D341Med (cell line): ENCODE measurements at regions not wholly inside any gene's neighbourhood (a gene's known extent, or its start where the extent isn't known, plus 50 kb on each side); places are given as distances from the start of the nearest gene placed in this dataset.

ENCODE experiments used
- DNase-seq: peaks from one replicate; pipeline ENCODE4 v3.0.0; 2012; ENCODE audit warnings: low spot score

DNA sequence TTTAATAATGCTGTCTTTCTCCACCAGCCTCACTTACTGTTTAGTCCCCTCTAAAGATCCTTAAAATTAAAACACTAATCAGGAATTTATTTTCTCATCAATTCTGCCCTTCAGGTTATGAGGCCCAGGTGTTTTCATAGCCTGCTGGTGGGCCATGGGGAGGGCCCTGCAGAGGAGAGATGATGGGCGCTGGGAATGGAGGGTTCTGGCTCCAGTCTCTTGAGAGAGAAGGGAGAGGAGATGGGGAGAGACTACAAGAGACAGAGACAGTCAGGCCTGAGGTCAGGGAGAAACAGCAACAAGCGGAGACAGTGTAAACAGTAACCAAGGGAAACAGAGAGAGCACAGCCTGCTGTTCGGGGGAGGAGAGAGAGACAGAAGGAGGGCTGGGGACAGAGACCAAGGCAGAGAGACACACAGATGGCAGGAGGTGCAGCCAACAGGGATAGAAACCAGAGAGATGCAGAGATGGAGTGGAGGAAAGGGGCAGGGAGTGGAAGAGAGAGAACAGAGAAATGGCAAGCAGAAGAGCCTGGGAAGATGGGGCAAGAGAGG lies 187.3 kb upstream of the SYT13 start:
- DNase-seq, result no peak

DNA sequence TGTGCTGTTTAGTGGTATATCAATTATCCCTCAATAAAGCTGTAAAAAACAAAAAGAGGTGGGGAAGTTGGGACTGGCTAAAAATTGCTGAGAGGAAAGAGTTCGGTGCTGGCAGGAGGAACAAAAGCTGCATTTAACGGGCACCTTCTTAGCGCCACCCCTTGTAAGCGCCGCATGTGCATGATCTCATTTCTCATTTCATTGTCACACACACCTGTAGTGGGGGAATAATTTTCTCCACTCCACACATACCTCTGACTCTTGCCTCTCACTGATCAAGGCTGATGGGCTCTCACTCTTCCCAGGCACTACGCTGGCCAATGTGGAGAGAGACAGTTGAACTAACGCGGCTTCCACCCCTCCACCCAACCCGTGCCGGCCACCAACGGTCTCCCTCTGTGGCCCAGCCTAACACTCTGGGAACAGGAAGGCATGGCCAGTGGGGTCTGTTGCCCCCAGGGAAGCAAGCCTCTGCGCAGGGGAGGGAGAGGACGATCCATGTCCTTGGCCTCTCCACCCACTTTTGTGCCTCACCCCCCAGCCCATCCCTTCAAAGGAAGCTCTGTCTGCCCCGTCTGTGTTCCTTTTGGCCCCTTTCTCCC lies 186.7 kb upstream of the SYT13 start:
- DNase-seq, result no peak

- no peak for DNase-seq
Observed at GRCh38 chr11:45471266-45471665, 185.1 kb upstream of the SYT13 start.

DNA sequence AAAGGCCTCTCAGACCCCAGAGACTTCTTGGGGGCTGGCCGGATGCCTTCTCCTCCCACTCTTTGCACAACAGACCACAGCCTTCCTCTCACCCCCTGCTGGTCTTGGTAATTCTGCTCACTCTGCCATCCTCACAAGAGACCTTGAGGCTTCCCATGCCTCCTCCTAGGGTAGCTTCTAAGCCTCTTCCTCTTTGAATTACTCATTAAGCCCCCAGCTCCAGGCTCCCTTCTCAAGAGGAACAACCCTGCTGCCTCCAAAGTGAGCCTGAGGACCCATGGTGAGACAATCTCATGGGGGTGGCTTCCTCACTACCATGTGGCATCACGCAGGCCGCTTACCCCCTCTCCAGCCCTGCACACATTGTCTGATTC lies 184.6 kb upstream of the SYT13 start:
- no peak for DNase-seq

- no peak for DNase-seq
Observed at GRCh38 chr11:45470151-45470793, 184.1 kb upstream of the SYT13 start.

- no peak for DNase-seq
Observed at GRCh38 chr11:45468267-45468856, 182.2 kb upstream of the SYT13 start.

- no peak for DNase-seq
Observed at GRCh38 chr11:45463541-45463940, 177.4 kb upstream of the SYT13 start.

- DNase-seq, result no peak
Observed at GRCh38 chr11:45461514-45461913, 175.4 kb upstream of the SYT13 start.

- DNase-seq, result no peak
Observed at GRCh38 chr11:45459491-45459890, 173.3 kb upstream of the SYT13 start.

DNA sequence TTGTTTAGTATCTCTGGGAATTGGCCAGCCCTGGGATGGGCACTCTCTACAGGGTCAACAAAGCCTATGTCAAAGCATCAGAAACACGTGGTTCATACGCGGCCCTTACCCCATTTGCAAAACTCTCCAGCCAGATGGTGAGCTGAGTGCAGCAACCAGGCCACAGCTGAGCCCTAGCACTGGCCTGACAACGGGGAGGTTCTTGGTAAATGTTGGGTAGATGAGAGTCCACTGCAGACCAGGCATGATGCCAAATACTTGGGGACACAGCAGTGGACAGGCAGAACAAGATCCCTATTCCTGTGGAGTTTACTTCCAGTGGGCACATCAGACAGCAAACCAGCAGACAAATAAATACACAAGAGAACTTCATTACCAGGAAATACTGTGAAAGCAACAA lies 172.1 kb upstream of the SYT13 start:
- DNase-seq, result no peak

GRCh38 chr11:45457649-45458048 lies 171.5 kb upstream of the SYT13 start:
- no peak for DNase-seq

DNA sequence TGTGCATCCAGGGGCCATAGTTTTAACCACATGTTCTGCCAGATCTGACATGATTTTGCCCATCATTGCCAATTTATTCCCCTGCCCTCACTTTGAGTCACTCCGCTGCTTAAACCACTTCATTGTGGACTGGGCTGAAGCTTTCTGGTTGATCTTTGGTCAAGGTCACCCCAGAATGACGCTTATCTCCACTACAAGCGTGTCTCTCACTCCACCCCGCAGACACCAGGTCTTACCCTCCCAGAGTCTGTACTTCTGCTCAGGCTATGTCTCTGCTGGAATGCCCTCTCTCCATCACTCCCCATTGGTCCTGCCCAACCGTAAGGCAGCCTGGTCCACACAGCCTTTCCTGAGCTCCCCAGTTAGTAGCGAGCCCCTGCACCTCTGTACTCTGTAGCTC lies 170.5 kb upstream of the SYT13 start:
- no peak for DNase-seq

GRCh38 chr11:45455536-45455935 lies 169.4 kb upstream of the SYT13 start:
- DNase-seq, result no peak

GRCh38 chr11:45454917-45455401 lies 168.8 kb upstream of the SYT13 start:
- DNase-seq, result no peak

DNA sequence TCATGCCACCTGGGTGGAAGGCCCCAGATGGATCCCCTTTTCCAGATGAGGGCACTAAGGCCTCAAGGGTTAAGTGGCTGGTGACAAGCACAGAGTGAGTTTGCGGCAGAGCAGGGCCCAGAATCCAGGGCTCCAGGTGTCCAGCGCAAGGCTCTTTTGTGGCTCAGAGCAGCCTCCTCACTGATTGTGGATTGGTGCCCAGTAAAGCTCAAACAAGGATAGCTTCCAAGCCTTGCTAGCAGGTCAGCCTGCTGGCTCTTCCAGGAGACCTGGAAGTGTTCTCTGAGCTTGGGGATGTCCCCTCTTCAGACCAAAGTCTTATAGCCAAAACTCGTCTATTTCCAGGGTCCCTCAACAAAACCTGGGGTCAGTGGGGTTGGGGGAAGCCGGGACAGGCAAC lies 167.6 kb upstream of the SYT13 start:
- DNase-seq, result no peak

DNA sequence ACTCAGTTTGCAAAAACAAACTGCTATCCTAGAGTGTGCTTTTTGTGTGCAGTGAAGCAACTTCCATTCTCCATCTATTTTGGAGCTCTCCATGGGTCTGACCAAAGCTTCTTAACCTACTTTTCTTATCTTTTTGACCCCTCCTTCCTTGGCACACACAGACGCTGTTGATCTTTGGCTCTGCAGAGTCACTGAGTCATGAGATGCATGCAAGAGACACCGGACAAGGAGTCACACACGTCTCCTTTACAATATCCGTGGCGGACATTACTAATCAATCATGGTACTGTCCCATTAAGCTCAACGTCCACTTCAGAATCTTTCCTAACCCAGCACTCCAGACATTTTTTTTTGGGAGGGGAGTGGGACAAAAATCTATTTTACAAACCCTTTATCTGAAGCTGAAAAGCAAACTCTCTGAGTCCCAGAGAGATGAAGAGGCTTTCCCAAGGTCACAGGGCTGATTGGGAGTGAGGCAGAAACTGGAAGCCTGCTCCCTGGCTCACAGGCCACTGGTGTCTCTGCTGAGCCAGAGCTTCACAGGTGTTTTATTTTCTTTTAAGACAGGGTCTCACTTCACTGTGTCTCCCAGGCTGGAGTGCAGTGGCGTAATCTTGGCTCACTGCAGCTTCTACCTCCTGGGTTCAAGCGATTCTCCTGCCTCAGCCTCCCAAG lies 165.8 kb upstream of the SYT13 start:
- no peak for DNase-seq

DNA sequence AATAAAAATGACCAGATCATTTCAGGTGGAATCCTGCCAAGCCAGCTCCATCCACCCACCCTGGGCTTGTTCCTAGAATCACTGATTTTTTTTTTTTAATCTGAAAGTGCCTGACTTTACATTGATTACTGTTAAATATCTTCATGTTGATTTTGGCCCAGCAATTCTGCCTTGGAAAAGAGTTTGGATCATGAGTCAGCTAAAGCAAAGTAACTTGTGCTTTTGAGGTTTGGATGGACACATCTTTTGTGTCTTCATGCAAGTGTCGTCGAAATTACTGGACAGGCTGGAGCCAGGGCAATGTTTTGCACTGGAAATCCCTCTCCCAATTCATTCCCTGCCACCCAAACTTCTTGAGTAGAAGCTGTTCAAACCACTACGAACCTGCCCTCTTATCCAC lies 164.0 kb upstream of the SYT13 start:
- no peak for DNase-seq

GRCh38 chr11:45449036-45449601 lies 163.0 kb upstream of the SYT13 start:
- DNase-seq, result no peak

GRCh38 chr11:45448561-45448960 lies 162.4 kb upstream of the SYT13 start:
- DNase-seq, result no peak

- DNase-seq, result no peak
Observed at GRCh38 chr11:45446998-45447397, 160.9 kb upstream of the SYT13 start.

DNA sequence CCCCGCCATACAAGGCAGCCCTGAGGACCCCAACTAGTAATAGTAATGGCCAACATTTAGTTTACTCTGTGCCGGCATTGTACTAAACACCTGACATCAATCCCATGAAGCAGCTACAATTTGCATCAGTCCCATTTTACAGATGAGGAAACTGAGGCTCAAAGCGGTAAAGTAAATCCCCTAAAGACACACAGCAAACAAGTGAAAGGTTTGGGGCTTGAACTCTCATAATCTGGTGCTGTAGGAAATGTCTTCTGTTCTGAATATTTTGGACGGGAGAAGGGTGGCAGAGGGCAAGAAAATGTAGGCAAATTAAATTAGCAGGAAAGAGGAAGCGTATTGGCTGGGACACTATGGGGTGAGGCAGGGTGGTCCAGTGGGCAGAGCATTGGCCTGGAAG lies 160.3 kb upstream of the SYT13 start:
- no peak for DNase-seq

DNA sequence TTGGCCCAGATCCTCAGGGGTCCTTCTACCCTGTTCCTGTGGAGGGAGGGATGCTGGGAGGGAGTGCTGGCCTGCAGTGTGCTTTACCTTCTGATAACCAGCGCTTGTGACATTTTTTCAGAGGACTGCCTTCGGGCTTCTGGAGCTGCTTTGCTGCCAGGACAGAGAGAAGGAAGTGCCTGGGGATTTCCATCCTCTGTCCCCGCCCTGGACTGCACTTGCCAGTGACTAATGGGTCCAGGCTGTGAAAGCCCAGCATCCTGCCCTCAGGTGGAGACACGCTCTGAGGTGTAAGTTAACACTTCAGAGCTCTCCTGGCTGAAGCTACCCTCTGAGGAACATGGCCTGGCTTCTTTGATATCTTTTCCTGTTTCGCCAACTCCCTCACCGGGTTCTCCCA lies 158.7 kb upstream of the SYT13 start:
- DNase-seq, result no peak

DNA sequence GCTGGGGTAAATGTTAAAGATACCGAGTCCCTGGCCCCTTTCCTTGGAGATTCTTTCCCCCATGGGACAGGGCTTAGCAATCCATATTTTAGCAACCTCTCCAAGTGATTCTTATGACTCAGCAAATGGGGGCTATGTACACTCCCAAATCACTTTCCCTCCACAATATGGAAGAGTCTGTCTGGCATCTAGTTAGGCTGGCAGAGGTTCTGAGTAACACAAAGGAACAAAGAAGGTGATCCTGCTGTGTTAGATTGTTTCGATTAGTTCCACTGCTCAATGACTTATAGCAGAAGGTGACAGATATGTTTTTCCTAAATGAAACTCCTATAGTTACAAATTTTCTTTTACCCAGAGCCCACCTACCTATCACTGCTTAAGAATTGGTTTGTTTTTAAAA lies 154.0 kb upstream of the SYT13 start:
- DNase-seq, result no peak
